ENCODE measurements at regions not wholly inside any gene's neighbourhood (a gene's known extent, or its start where the extent isn't known, plus 50 kb on each side); places are given as distances from the start of the nearest gene placed in this dataset.
"Not testable (repeated sequence)": the region's sequence is repeated elsewhere in the genome, so short reads cannot be mapped to it uniquely, and the experiment has no call there.

DNA sequence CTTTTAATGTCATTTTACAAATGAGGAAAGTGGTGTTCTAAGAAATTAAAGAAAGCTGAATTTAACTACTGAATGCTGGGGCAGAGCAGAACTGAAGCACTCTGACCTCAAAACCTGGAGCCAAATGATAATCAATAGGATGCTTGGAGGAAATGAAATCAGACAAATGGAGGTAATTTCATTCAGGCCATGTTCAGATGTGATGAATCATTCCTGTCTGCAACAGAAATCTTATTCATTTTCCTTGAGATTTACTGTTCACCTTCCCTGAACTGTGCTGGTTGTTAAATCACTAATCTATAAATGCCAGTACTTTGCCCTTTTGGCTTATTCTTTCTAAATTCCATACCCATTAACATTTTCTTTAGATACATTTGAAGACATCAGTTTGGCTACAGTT is 85.6 kb upstream of the SNX7 start:
- DNase-seq (ENCODE audit: low spot score), result no peak

DNA sequence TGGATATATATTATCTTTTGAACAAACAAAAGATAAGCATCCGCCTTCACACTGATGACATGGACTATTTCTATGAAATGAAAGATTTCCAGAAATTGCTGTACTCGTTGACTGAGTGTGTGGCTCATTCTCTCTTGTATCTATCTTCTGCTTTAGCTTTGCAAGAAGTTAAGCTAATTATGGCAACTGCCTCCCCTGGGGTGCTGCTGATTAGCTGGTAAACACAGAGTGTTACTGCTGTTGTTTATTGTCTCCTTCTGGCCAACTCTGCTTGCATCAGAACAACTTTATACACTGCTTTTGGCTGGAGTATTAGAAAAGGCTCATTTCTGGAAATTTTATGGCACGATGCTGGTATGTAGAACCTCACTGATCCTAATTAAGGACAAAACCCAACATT is 95.6 kb upstream of the SNX7 start:
- DNase-seq (ENCODE audit: low spot score), result no peak

DNA sequence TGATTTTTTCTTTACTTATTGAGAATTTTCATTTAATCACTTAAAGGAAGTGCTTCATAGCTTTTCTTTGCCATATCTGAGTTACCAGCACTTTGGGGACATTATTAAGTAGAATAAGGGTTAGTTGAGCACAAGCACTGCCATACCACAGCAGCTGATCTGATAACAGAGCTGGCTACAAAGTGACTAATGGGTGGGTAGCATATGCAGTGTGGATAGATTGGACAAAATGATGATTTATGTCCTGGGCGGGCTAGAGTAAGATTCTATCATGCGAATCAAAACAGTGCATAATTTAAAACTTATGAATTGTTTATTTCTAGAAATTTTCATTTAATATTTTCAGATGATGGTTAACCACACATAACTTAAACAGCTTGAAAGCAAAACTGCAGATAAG is 102.2 kb upstream of the SNX7 start:
- DNase-seq (ENCODE audit: low spot score), result no peak

DNA sequence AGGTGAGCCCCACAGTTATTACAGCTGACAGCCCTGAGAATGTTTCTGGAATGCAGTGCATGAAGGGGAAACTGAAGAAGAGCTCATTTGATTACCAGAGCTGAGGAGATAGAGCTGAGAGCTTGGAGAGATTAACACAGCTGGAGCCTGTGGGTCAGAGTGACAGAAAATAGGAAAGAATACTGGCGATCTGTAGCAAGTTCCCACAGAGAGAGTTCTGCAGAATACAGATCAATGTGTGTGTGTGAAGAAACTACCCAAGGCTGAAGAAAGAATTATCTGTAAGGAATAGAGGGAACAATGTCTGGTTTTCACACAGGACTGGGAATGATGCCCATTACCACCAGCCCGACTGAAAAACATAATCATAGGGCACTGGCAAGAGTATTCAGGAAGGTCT is 103.6 kb upstream of the SNX7 start:
- DNase-seq (ENCODE audit: low spot score), result peak; percentile 60

DNA sequence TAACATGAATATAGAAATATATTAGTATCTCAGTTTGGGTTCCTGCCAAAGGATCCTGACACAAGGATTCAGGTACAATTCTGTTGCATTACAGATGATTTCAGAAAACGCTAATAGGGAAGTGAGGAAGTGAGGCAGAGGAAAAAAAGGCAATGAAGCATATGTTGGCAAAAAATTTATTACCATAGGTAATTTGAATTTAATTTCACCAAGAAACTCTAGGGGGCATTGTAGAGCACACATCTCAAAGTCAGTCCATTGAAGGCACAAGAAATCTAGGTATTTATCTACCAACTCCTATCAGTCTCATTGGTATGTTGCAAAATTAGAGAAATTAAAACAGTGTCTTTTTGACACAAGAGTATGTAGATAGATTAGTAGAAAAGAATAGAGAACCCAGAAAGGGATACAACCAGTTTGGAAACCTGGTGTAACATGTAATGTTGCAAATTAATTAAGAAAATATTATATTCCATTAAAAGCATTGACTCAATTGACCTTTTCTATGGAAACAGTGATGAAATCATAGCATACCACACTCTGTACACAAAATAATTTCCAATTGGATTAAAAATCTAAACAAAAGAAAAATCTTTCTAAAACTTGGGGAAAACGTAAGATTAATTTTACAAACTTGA is 104.9 kb upstream of the SNX7 start:
- DNase-seq (ENCODE audit: low spot score), result no peak

DNA sequence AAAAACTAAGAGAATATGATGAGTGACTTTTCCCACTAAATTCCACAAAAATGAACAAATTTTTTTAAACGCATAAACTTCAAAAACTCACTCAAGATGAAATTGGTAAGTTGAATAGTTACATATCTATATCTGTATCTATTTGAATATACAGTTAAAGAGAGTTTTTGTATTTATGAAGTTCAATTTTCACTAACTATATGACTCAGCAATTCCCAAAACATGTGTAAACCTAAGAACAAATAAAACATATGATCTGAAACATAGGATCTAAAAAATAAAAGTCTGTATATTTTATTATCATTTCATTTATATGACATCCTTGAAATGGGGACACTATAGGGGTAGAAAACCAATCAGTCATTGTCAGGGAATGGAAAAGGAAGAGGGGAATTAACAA is 105.7 kb upstream of the SNX7 start:
- no peak for DNase-seq (ENCODE audit: low spot score)

DNA sequence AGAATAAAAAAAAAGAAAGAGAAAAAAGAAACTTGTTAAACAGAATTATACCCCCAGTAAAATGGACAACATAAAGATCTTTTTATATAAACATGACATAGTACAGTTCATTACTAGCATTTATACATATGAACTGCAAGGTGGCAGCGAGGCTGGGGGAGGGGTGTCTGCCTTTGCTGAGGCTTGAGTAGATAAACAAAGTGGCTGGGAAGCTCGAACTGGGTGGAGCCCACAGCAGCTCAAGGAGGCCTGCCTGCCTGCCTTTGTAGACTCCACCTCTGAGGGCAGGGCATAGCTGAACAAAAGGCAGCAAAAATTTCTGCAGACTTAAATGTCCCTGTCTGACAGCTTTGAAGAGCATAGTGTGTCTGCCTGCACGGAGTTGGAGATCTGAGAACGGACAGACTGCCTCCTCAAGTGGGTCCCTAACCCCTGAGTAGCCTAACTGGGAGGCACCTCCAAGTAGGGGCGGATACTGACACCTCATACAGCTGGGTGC is 108.9 kb upstream of the SNX7 start:
- DNase-seq (ENCODE audit: low spot score), result not testable (repeated sequence)

DNA sequence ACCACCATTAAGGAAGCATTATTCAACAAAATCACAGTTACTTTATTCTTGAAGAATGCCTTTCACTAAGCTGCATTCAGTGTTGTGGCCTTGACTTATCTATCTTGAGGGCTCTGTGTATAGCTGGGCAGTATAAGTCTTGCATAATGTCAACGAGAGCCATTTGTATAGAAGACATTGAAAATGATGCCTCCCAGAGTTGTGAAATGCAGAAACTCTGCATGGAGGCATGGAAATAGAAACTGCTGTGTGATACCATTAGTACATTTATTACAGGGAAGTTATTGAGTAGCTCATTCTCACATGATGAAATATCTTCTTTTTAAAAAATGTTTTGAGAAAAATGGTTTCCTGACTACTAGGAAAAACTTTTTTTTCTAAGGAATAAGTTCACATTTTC is 111.4 kb upstream of the SNX7 start:
- no peak for DNase-seq (ENCODE audit: low spot score)

DNA sequence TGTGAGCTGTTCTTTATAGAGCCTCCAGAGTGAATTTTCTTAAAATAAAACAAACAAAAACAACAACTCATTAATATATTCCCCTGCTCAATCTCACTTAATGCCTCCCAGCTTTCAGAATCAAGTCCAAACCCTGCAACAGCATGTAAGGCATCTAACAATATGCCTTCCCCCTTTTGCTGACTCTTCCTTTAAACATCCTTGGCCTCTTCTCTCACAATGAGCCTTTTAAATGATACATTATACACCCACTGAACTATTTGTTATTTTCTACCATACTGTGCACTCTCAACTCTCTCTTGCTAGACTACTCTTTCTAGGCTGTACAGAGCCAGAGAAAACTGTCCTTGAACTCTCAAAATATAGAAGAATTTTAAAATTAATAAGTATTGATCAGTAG is 115.2 kb upstream of the SNX7 start:
- no peak for DNase-seq (ENCODE audit: low spot score)

DNA sequence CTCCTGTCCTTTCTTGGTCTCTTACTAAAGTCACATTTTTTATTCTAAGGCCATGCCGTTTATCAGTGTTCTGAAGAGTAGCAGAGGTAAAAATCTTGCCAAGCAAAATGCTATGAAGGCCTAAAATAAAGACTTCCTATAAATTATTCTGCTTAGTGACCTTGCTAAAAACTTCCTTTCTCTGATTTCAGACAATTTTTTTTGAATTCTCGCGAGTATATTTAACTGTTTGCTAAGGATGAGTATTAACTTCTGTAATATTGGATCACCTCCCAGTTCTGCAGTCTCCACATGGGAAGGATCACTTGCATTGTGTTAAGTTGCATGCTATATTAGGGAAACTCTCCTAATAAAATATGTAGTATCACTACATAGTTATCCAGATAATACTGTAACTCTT is 123.4 kb upstream of the SNX7 start:
- DNase-seq (ENCODE audit: low spot score), result no peak

DNA sequence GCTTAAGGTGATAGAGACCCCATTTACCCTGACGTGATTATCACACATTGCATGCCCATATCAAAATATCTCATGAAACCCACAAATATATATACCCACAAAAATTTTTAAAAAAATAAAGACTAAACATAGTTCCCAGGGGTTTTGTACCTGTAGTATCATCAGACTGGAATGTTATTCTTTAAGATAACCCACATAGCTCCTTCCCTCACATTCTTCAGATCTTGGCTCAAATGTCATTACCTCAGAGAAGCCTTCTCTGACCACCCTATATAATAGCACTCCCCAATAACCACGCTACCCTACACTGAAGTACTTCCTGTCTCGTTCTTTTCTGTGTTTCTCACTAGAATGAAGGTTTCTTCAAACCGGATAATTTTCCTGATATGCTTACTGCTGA is 138.3 kb upstream of the SNX7 start:
- no peak for DNase-seq (ENCODE audit: low spot score)

DNA sequence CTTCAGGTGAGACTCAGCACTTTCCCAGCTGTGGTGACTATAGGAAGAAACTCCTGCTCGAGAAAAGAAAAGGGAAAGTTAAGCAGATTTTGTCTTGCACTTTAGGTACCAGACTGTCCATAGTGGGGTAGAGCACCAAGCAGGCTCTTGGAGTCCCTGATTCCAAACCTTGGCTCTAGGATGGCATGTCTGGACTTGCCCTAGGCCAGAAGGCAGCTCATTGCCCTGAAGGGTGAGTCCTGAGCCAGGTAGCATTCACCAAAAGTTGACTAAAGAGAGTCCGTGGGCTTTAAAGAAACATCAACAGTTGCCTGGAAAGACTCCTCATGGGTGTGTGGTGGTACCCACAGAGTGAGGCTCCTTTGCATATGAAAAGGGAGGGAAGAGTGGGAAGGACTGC is 145.2 kb upstream of the SNX7 start:
- no peak for DNase-seq (ENCODE audit: low spot score)

DNA sequence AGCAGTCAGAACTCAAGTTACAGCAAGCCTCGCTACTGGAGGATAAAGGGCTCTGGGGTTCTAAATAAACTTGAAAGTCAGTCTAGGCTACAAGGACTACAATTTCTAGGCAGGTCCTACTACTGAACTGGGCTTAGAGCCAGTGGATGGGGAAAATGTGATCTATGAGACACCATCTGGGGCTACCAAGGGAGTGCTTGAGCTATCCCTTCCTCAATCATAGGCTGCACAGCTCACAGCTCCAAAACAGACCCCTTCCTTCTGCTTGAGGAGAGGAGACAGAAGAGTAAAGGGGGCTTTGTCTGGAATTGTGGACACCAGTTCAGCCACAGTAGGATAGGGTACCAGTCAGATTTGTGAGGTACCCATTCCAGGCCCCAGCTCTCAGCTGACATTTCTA is 145.8 kb upstream of the SNX7 start:
- DNase-seq (ENCODE audit: low spot score), result no peak

DNA sequence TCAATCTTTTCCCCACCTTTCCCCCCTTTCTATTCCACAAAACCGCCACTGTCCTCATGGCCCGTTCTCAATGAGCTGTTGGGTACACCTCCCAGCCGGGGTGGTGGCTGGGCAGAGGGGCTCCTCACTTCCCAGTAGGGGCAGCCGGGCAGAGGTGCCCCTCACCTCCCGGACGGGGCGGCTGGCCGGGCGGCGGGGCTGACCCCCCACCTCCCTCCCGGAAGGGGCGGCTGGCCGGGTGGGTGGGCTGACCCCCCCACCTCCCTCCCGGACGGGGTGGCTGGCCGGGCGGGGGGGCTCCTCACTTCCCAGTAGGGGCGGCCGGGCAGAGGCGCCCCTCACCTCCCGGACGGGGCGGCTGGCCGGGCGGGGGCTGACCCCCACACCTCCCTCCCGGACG is 149.3 kb upstream of the SNX7 start:
- not testable (repeated sequence) for DNase-seq (ENCODE audit: low spot score)

DNA sequence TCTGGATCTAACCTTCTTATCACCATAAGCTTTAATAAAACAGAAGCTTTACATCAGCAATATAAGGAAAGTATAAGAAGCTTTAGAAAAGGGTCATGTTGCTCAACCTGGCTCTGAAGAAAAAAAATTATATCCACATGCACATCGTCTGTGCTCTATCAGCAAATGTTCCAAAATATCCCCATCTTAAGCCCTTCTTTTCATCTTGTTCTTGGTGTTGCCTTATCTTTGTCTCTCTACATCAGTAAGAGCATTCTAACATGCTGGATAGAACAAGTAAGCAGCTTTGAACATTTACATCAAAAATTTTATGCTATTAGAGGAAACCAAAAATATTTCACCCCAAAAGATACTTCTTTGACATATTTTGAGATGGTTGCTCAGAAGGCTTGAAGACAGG is 157.8 kb upstream of the SNX7 start:
- no peak for DNase-seq (ENCODE audit: low spot score)

DNA sequence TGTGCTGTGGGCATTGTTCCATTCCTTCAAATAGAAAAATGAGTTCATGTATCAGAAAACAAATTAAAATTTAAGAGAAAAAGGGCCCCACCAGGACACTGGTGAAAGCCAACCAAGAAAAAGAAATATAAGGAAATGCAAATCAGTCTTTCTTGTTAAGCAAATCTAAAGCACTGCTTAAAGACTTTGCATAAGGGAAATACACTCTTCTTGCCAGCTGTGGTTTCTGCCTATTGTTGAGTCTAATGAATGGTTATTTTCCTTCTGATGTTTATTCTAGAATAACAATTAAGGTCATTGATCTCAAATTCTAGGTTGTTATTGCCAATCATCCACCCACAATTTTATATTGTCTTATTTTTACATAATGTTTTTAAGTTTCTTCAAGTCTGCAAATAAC is 158.6 kb upstream of the SNX7 start:
- no peak for DNase-seq (ENCODE audit: low spot score)

DNA sequence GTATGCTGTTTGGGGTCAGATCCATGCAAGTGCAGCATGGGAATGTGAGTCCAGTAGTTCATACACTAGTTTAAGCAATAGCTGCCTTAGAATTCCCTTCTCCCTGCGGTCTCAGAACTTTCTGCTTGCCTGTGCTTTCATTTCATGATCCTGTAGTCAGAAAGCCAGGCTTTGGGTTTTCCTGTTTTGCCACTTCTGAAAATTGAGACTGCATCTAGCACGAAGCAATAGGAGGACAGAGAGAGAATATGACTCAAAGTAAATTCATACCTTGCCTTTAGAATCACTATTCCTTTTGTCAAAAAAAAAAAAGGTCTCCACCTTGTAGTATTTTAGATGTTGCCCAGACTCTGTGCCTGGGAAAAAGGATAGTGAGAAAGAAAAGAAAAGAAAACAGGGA is 161.2 kb upstream of the SNX7 start:
- DNase-seq (ENCODE audit: low spot score), result no peak

DNA sequence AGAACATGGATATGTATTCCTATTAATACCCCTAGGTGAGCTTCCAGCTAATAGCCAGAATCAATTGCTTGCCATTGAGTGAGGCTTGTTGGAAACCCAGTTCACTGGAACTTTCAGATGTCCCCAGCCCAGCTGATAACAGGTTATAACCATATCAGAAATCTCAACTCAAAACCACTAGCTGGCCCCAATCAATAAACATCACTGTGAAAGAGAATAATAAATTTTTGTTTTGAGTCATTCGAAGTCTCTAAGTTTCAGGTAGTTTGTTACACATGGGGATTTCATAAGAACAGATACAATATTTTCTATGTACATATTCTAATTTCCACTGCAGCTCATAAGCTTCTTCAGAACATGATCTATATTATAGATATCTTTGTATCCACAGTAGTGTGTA is 162.9 kb upstream of the SNX7 start:
- no peak for DNase-seq (ENCODE audit: low spot score)

DNA sequence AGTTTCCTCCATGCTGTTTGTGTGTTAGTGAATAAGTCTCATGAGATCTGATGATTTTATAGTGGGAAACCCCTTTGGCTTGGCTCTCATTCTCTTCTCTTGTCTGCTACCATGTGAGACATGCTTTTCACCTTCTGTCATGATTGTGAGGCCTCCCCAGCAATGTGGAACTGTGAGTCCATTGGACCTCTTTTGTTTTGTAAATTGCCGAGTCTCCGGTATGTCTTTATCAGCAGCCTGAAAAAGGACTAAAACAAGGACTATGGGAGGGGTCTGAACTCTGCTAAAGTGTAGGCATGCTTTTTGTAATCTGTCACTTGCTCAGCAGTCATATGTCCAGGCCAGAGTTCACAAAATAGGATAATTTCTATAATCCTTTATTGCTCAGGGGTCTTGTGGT is 164.0 kb upstream of the SNX7 start:
- DNase-seq (ENCODE audit: low spot score), result no peak

DNA sequence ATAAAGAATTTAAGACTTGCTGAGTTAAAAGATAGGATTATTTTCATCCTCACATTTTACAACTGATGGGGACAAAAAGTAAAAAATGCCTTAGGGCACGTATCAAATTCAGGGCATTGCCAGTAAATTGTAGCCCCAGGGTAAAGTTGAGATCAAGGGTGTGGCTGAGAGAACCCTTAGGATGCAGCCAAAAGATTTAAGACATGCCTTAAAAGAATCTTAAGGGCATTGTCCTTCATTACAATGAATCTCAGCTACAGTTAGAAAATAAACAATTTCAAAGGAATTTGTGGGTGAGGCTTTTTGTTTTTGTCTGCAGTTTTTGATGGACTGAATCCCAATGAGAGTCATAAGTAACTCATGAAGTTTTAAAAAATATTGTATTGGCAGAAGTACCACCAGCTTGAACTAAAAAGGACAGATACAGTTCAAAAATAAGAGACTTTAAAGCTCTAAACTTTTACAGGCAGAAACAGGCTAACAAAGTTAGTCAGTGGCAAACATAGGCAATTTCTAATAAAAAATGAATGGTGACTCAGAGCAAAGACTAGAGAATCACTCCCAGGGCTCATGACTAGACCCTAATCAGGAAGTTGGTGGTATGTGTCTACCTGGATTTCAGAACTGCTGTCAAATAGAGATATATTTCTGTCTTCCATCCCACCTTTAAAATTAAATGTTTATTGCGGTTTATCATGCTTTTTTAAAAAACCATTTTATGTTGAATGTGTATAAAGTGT is 165.1 kb upstream of the SNX7 start:
- DNase-seq (ENCODE audit: low spot score), result no peak

DNA sequence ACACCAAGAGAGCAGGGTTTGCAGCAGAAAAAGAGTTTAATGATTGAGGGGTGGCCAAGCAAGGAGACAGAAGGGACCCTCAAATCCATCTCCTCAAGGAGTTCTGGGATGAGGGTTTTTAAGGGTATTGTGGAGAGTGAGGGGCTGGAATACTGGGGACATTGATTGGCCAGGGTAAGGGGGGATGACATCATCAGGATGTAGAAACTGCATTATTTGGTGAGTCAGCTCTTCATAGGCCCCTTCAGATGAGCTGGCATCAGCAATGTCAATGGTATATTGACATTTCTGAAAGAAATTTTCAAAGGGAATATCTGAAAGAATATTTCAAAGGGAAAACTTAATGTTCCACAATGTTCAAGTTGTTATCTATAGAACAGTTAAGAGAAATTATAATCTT is 168.1 kb upstream of the SNX7 start:
- DNase-seq (ENCODE audit: low spot score), result no peak

DNA sequence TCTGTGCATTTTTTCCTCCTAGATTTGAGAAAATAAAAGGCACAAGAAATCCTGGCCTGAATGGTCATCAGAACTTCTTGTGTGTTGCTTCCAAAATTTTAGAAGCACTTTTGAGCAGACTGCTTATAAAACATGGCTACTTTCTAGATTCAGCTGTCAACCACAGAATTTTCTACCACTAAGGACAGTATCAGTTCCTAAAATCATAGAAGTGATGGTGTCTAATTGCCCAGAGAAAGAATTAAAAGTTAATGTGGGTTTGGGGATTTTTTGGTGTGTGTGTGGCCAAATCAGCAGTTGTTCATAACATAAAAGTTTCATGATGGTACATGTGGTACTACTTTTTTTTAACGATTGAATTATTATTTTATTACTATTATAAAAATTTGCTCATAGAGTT is 171.4 kb upstream of the SNX7 start:
- no peak for DNase-seq (ENCODE audit: low spot score)

DNA sequence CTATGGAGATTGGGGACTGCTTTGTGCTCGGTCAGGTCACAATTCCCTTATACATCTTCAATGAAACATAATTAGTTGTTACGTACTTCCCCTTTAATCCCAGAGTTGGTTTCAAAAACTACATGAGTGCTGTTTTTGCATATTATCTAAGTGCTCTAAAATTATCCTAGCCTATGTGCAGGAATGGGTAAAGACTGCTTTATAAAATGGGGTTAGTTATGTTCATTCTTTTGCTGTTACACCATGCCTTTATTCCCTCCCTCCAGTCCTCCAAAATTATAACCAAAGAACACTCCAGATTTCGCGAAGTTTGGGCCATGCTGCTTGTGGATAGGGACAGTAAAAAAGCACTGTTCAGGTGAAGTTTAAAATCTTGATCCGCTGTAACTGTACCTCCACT is 173.9 kb upstream of the SNX7 start:
- no peak for DNase-seq (ENCODE audit: low spot score)

DNA sequence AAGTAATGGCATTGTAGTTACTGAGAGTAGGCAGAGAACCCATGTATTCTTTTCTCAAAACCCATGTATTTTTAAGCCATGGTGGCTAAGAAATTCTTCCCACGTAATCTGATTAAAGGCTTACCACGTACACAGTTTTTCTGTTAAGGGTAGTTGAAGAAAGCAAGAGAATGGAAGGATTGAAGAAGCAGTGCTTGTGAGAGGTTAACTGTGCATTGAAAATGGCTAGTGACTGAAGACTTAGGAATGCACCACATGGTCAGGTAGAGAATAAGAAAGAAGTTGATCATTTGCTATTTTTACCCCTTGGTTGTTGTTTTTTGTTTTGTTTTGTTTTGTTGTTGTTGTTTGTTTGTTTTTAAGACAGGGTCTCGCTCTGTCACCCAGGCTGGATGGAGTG is 178.9 kb upstream of the SNX7 start:
- DNase-seq (ENCODE audit: low spot score), result no peak
